Smooth muscle cell (in vitro differentiated cells): ENCODE measurements at regions not wholly inside any gene's neighbourhood (a gene's known extent, or its start where the extent isn't known, plus 50 kb on each side); places are given as distances from the start of the nearest gene placed in this dataset.

ENCODE experiments used
- DNase-seq: peaks from one replicate; lab custom pipeline; 2025; ENCODE audit not compliant: unreplicated experiment; lab: John Stamatoyannopoulos, UW
- H2AFZ ChIP-seq: fragments of 200-600 bp; sonication (generic); 2 replicates; pipeline ENCODE4 v1.6.0; 2016; ENCODE audit warnings: antibody characterized with exemption, low read depth, mild to moderate bottlenecking
- H3F3A ChIP-seq: fragments of 200-600 bp; sonication (generic); 2 replicates; pipeline ENCODE4 v1.6.0; 2017; ENCODE audit warnings: antibody characterized with exemption, low read depth
- H3K27ac ChIP-seq: fragments of 200-600 bp; sonication (generic); 2 replicates; pipeline ENCODE4 v1.5.1; 2016; ENCODE audit warnings: low read depth, mild to moderate bottlenecking
- H3K27me3 ChIP-seq: fragments of 200-600 bp; sonication (generic); 2 replicates; pipeline ENCODE4 v1.6.1; 2016; ENCODE audit warnings: low read depth, mild to moderate bottlenecking
- H3K36me3 ChIP-seq: fragments of 200-600 bp; sonication (generic); 2 replicates; pipeline ENCODE4 v1.5.1; 2016; ENCODE audit warnings: low read depth
- H3K4me1 ChIP-seq: fragments of 200-600 bp; sonication (generic); 2 replicates; pipeline ENCODE4 v1.5.1; 2016; ENCODE audit warnings: low read depth
- H3K4me2 ChIP-seq: fragments of 200-600 bp; sonication (generic); 2 replicates; pipeline ENCODE4 v1.6.0; 2016; ENCODE audit warnings: mild to moderate bottlenecking
- H3K4me3 ChIP-seq: fragments of 200-600 bp; sonication (generic); 2 replicates; pipeline ENCODE4 v1.5.1; 2016; ENCODE audit warnings: mild to moderate bottlenecking
- H3K79me2 ChIP-seq: fragments of 200-600 bp; sonication (generic); 2 replicates; pipeline ENCODE4 v1.6.0; 2016; ENCODE audit warnings: low read depth, mild to moderate bottlenecking
- H3K9ac ChIP-seq: fragments of 200-600 bp; sonication (generic); 2 replicates; pipeline ENCODE4 v1.6.0; 2016; ENCODE audit warnings: low read depth
- H3K9me3 ChIP-seq: fragments of 200-600 bp; sonication (generic); replicated peaks from 2 replicates; pipeline ENCODE4 v1.5.1; 2016; ENCODE audit warnings: low read depth
- H4K20me1 ChIP-seq: fragments of 200-600 bp; sonication (generic); 2 replicates; pipeline ENCODE4 v1.6.0; 2016; ENCODE audit warnings: low read depth
- WGBS: methylation state at CpG from one replicate; pipeline ENCODE4 v1.1.7; 2016; ENCODE audit warnings: low lambda C conversion rate; 5-methylcytosine and 5-hydroxymethylcytosine counted together
- TF ChIP-seq, protein P1 (sequence below): fragments of 200-600 bp; sonication (generic); IDR thresholded peaks from 2 replicates; pipeline ENCODE4 v1.5.1; 2017; ENCODE audit warnings: borderline replicate concordance, mild to moderate bottlenecking, antibody characterized with exemption; ENCODE audit not compliant: insufficient read depth, poor library complexity, severe bottlenecking

- TF ChIP-seq, protein P1, sequence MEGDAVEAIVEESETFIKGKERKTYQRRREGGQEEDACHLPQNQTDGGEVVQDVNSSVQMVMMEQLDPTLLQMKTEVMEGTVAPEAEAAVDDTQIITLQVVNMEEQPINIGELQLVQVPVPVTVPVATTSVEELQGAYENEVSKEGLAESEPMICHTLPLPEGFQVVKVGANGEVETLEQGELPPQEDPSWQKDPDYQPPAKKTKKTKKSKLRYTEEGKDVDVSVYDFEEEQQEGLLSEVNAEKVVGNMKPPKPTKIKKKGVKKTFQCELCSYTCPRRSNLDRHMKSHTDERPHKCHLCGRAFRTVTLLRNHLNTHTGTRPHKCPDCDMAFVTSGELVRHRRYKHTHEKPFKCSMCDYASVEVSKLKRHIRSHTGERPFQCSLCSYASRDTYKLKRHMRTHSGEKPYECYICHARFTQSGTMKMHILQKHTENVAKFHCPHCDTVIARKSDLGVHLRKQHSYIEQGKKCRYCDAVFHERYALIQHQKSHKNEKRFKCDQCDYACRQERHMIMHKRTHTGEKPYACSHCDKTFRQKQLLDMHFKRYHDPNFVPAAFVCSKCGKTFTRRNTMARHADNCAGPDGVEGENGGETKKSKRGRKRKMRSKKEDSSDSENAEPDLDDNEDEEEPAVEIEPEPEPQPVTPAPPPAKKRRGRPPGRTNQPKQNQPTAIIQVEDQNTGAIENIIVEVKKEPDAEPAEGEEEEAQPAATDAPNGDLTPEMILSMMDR, result no peak
- no peaks in the 10 kb centered on the region for H3K79me2 ChIP-seq
- WGBS, result 68% methylated on average over 4 of the region's 4 CpGs
Observed at GRCh38 chr1:34408011-34408410, 231.3 kb downstream of the C1orf94 start.

GRCh38 chr1:34409689-34410229, 233.1 kb downstream of the C1orf94 start:
- no peaks in the 10 kb centered on the region for H3K36me3 ChIP-seq
- no peaks in the 10 kb centered on the region for H3K79me2 ChIP-seq
- H3K4me2 ChIP-seq, result no peak overlapping the region
- no peak for DNase-seq
- H3K27ac ChIP-seq, result no peak overlapping the region
- H4K20me1 ChIP-seq, result no peaks in the 10 kb centered on the region
- H3K4me1 ChIP-seq, result no peaks in the 10 kb centered on the region
- H3K4me3 ChIP-seq, result no peak overlapping the region
- no peaks in the 10 kb centered on the region for H3K9me3 ChIP-seq
- no peaks in the 10 kb centered on the region for H3F3A ChIP-seq
- 88% methylated on average over 6 of the region's 6 CpGs for WGBS
- no peak overlapping the region for H3K9ac ChIP-seq
- H2AFZ ChIP-seq, result no peak overlapping the region
- no peaks in the 10 kb centered on the region for H3K27me3 ChIP-seq
- TF ChIP-seq, protein P1, result no peak

More at GRCh38 chr1:34408011-34408410, 231.3 kb downstream of the C1orf94 start:
- Histone ChIP-seq H3K4me3 (no peak overlapping the region), H3K9ac (no peak overlapping the region), H3K27me3 (no peaks in the 10 kb centered on the region), H3F3A (no peaks in the 10 kb centered on the region), H2AFZ (no peak overlapping the region), H3K4me1 (no peaks in the 10 kb centered on the region), H3K4me2 (no peak overlapping the region), H3K36me3 (no peaks in the 10 kb centered on the region), H3K27ac (no peak overlapping the region), H3K9me3 (no peaks in the 10 kb centered on the region), H4K20me1 (no peaks in the 10 kb centered on the region)
- DNase-seq, result no peak

- no peak overlapping the region for H2AFZ ChIP-seq
- no peaks in the 10 kb centered on the region for H4K20me1 ChIP-seq
- H3K9me3 ChIP-seq, result no peaks in the 10 kb centered on the region
- no peak overlapping the region for H3K4me3 ChIP-seq
- H3K4me2 ChIP-seq, result no peak overlapping the region
- no peak overlapping the region for H3K9ac ChIP-seq
- H3F3A ChIP-seq, result no peaks in the 10 kb centered on the region
- whole genome bisulfite sequencing, result 82% methylated on average over 12 of the region's 12 CpGs
- no peak for DNase-seq
- H3K27me3 ChIP-seq, result peaks cover 6% of the 10 kb centered on the region
- no peaks in the 10 kb centered on the region for H3K79me2 ChIP-seq
- H3K4me1 ChIP-seq, result no peaks in the 10 kb centered on the region
- no peak overlapping the region for H3K27ac ChIP-seq
- TF ChIP-seq, protein P1, result no peak
- no peaks in the 10 kb centered on the region for H3K36me3 ChIP-seq
Observed at GRCh38 chr1:34412598-34413370, 236.1 kb downstream of the C1orf94 start.

DNA sequence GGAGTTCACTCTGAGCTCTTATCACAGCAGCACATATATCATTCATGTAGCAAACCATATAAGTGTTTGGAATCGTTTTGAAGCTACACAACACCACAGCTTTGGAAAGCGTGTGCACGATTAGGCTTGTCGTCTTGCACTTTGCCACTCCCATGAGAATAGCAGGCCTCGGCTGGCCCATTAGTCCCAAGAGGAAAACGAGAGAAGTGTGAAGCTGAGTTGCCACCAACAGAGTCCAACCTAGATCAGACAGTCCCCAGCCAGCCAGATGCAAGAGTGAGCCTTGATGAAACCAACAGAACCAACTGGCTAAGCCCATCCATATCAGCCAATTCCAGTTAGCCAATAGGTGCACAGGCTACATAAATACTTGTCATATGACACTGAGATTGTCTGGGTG, 238.4 kb downstream of the C1orf94 start:
- Histone ChIP-seq H4K20me1 (no peaks in the 10 kb centered on the region), H3K36me3 (no peaks in the 10 kb centered on the region), H2AFZ (no peak overlapping the region), H3K79me2 (no peaks in the 10 kb centered on the region), H3F3A (no peaks in the 10 kb centered on the region), H3K9me3 (no peaks in the 10 kb centered on the region), H3K4me2 (no peak overlapping the region), H3K27me3 (peaks cover 6% of the 10 kb centered on the region), H3K4me3 (no peak overlapping the region), H3K4me1 (no peaks in the 10 kb centered on the region), H3K9ac (no peak overlapping the region), H3K27ac (no peak overlapping the region)
- TF ChIP-seq, protein P1, result no peak
- no peak for DNase-seq
- WGBS, result 84% methylated on average over 6 of the region's 6 CpGs
